GM08714 (cell line): ENCODE measurements at regions not wholly inside any gene's neighbourhood (a gene's known extent, or its start where the extent isn't known, plus 50 kb on each side); places are given as distances from the start of the nearest gene placed in this dataset.

Experiments
- H3K4me3 ChIP-seq: fragments of 200-500 bp; sonication (Bioruptor generic); 2 replicates; pipeline ENCODE4 v1.5.1; 2014; ENCODE audit warnings: mild to moderate bottlenecking, low read length, inconsistent platforms
- ZNF274 ChIP-seq: IDR thresholded peaks from 2 replicates; pipeline ENCODE4 v1.6.1; 2012; ENCODE audit warnings: mild to moderate bottlenecking, low read depth, low read length

DNA sequence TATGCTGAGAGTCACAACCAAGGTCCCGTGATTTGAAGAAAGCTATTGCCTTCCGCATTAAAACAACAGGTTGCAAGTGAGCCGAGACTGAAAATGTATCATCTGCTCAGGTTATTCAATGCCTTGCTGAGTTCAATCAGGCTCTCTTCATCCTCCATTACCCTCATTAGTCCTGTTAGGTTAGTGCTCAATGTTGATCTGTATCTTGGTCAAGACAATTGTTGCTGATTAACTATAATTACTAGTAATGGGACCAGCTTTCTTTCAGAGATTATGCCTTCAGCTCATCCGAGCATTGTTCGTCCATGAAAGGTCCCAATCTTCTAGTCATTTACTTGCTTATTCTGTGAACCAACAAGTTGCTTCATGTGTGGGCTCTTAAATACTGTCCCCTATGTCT lies 534.6 kb upstream of the FAM241A start:
- no peak for TF ChIP-seq ZNF274

GRCh38 chr4:111618908-111619307 lies 526.3 kb upstream of the FAM241A start:
- H3K4me3 ChIP-seq, result no peak overlapping the region
- TF ChIP-seq ZNF274, result no peak

More for the DNA sequence above, 534.6 kb upstream of the FAM241A start:
- H3K4me3 ChIP-seq, result no peak overlapping the region

DNA sequence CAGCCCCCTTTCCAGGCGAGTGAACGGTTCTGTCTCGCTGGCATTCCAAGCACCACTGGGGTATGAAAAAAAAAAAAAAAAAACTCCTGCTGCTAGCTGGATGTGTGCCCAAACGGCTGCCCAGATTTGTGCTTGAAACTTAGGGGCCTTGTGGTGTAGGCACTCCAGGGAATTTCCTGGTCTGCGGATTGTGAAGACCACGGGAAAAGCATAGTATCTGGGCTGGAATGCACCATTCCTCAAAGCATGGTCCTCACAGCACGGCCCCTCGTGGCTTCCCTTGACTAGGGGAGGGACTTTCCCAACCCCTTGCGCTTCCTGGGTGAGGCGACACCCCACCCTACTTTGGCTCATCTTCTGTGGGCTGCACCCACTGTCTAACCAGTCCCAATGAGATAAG lies 516.8 kb upstream of the FAM241A start:
- no peak for TF ChIP-seq ZNF274
- H3K4me3 ChIP-seq, result no peak overlapping the region

DNA sequence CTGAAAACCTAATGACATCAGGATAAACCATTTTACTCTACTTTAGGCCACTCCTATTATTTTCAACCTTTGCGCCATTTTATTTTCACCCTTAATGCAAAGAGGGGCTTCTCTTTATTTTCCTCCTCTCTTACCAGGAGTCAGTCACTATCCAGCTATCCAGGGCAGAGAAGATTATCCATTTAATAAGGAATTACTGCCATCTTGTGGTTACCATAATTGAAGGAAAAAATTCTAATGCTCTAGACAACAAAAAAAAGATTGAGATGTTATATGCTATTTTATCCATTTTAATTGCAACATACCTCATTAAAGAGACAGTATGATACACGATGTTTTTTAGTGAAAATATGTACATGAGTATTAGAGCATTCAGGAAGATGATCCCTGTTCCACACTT lies 514.5 kb upstream of the FAM241A start:
- no peak overlapping the region for H3K4me3 ChIP-seq
- no peak for TF ChIP-seq ZNF274

- TF ChIP-seq ZNF274, result no peak
- H3K4me3 ChIP-seq, result no peak overlapping the region
Observed at GRCh38 chr4:111631215-111631999, 513.8 kb upstream of the FAM241A start.

DNA sequence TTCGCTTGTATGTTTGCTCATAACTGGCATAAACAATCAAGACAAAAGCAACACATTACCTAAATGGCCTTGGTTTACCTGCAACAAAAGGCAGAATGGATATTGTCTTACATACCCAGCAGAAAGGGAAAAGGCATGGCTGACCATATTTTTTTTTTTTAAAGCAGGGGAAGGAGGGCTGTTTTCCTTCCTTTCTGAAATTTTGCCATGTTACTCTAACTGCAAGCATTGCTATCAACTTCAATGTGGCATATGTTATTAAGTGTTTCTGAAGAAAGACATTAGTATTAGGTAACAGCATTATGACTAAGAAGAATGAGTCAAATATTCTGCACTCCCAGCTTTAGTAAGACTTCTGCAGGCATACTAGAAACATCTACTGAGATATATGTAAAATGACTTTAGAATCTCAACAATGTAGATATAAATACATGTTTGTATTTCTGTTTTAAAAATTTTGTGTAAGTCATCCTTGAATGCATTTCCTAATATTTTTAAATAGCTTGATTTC lies 512.6 kb upstream of the FAM241A start:
- no peak overlapping the region for H3K4me3 ChIP-seq
- TF ChIP-seq ZNF274, result no peak

GRCh38 chr4:111633663-111634266 lies 511.5 kb upstream of the FAM241A start:
- TF ChIP-seq ZNF274, result no peak
- no peak overlapping the region for H3K4me3 ChIP-seq

- no peak for TF ChIP-seq ZNF274
- H3K4me3 ChIP-seq, result no peak overlapping the region
Observed at GRCh38 chr4:111635646-111636045, 509.6 kb upstream of the FAM241A start.

DNA sequence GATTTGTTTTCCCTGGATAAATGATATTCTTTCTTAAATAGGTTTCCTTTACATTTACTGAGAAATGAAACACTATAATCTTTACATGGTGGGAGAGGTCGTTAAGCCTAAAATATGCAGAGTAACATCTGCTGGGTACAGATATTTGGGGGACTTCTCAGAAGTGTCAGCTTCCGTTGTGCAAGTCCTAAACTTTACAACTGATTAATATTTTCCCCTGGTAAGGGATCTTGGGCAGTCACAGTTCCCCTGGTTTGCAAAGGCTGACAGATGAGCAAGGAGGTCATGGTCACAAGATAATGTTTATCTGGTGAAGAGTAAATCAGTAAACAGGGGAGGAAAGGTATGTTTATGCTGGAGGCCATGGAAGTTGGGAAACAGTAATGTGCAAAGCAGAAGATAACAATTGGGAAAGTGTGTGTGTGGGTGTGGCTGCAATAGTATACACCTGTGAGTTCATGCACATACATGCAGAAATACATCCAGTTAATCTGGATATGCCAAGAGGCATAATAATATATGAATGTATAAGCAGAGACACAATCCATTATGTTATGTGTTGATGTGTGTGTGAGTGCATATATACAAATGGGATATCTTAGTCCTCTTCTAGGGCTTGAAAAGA lies 508.2 kb upstream of the FAM241A start:
- no peak for TF ChIP-seq ZNF274
- no peak overlapping the region for H3K4me3 ChIP-seq

GRCh38 chr4:111639120-111639690 lies 506.0 kb upstream of the FAM241A start:
- no peak for TF ChIP-seq ZNF274
- H3K4me3 ChIP-seq, result no peak overlapping the region

- no peak for TF ChIP-seq ZNF274
- H3K4me3 ChIP-seq, result no peak overlapping the region
Observed at GRCh38 chr4:111639876-111640275, 505.4 kb upstream of the FAM241A start.

- no peak for TF ChIP-seq ZNF274
- H3K4me3 ChIP-seq, result no peak overlapping the region
Observed at GRCh38 chr4:111641813-111642579, 503.3 kb upstream of the FAM241A start.

DNA sequence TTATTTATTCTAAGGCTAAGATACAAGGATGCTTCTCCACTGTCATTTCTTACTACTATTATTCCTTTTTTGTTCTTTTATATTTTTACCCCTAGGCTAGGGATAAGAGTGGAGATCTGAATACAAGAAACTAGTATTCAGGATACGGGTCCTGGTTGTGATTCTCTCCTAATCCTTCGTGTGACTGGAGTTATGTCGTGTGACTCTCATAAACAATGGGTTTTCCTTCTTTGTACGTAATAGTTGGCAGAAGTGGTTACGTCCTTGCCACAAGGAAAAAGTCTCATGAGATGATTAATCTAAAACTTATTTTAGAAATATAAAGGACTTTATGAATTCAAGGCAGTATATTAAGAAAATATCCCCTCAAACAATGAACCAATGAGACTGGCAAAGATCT lies 497.2 kb upstream of the FAM241A start:
- no peak for TF ChIP-seq ZNF274
- no peak overlapping the region for H3K4me3 ChIP-seq

DNA sequence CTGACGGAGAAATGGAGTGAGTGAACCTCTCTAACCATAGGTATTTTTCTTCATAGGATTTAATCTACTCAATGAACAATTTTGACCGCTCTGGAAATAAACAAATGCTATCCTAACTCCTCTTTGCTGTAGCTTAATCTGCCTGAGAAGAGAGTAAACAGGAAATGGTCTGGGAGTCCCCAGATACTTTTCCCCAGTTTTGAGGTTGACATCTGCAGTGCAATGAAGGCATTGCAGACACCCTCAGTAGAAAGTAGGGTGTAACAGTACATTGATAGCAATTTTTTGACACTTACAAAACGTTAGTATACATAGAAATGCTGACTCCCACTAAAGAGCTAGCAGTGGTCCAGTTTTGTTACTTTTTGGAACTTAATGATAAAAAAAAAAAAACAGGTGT lies 495.9 kb upstream of the FAM241A start:
- TF ChIP-seq ZNF274, result no peak
- H3K4me3 ChIP-seq, result no peak overlapping the region
